ACC112 (cell line): ENCODE measurements at regions not wholly inside any gene's neighbourhood (a gene's known extent, or its start where the extent isn't known, plus 50 kb on each side); places are given as distances from the start of the nearest gene placed in this dataset.

Source experiments
- H2AFZ ChIP-seq: fragments of 200-600 bp; sonication (generic); one replicate; pipeline ENCODE4 v1.6.0; 2017; ENCODE audit warnings: antibody characterized with exemption, low read length; ENCODE audit not compliant: unreplicated experiment
- H3K27ac ChIP-seq: fragments of 200-600 bp; sonication (generic); 2 replicates; pipeline ENCODE4 v1.5.1; 2014; ENCODE audit warnings: low read depth, mild to moderate bottlenecking, antibody characterized with exemption, low read length, moderate library complexity
- H3K27me3 ChIP-seq: fragments of 200-600 bp; sonication (generic); 2 replicates; pipeline ENCODE4 v1.6.1; 2014; ENCODE audit warnings: mild to moderate bottlenecking, antibody characterized with exemption, low read length, moderate library complexity, mixed read lengths; ENCODE audit not compliant: insufficient read depth
- H3K36me3 ChIP-seq: fragments of 200-600 bp; sonication (generic); 2 replicates; pipeline ENCODE4 v1.6.1; 2016; ENCODE audit warnings: mild to moderate bottlenecking, antibody characterized with exemption, low read length, moderate library complexity, mixed read lengths; ENCODE audit not compliant: insufficient read depth
- H3K4me1 ChIP-seq: fragments of 200-600 bp; sonication (generic); one replicate; pipeline ENCODE4 v1.6.1; 2016; ENCODE audit warnings: low read length, mixed read lengths; ENCODE audit not compliant: insufficient read depth, unreplicated experiment, control insufficient read depth
- H3K4me3 ChIP-seq: fragments of 200-600 bp; sonication (generic); 2 replicates; pipeline ENCODE4 v1.5.1; 2014; ENCODE audit warnings: mild to moderate bottlenecking, low read depth, low read length
- H3K79me2 ChIP-seq: fragments of 200-600 bp; sonication (generic); one replicate; pipeline ENCODE4 v1.6.0; 2016; ENCODE audit warnings: low read length; ENCODE audit not compliant: control insufficient read depth, unreplicated experiment, insufficient read depth

DNA sequence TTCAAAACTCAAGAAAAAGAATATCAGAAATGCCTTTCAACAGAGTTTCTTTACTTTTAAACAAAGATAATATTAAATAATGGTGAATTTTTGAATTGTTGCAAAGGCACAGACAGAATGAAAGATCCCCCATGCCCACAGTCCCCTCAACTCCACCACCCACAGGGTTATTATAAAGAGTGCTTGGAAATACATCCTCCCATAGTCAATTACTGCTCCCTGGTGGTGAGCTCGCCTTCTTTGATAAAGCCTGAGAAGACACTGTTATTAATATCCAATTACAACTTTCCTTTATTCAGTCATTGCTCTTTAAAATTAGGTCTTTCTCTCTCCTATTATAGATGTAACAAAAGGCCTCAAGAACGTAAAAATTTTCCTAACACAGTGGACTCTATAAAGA, 490.2 kb upstream of the RORB start:
- Histone ChIP-seq H3K4me3 (no peak overlapping the region), H3K4me1 (no peaks in the 10 kb centered on the region), H3K79me2 (no peaks in the 10 kb centered on the region), H3K36me3 (no peaks in the 10 kb centered on the region), H3K27me3 (no peaks in the 10 kb centered on the region), H3K27ac (no peak overlapping the region), H2AFZ (no peak overlapping the region)

- no peaks in the 10 kb centered on the region for H3K36me3 ChIP-seq
- no peak overlapping the region for H2AFZ ChIP-seq
- H3K27ac ChIP-seq: no peak overlapping the region
- H3K79me2 ChIP-seq: no peaks in the 10 kb centered on the region
- H3K4me3 ChIP-seq: no peak overlapping the region
- H3K27me3 ChIP-seq: no peaks in the 10 kb centered on the region
- H3K4me1 ChIP-seq: no peaks in the 10 kb centered on the region
These were observed 489.3 kb upstream of the RORB start for GRCh38 chr9:74007833-74008232.

DNA sequence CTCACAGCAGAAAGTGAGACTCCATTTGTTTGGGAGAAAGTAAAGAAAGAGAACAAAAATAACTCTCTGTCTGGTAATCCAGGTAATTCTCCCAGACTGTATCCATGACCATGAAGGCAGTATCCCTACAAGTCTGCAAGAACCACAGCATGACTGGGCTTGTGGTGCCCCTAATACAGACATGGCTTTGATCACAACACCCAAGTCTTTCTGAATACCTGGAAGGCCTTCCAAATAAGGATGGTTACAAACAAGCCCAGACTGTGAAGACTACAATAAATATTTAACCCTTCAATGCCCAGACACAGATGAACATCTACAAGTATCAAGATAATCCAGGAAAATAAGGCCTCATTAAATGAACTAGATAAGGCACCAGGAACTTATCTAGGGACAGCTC, 481.1 kb upstream of the RORB start:
- H3K4me3 ChIP-seq: no peak overlapping the region
- H3K27ac ChIP-seq: no peak overlapping the region
- H3K27me3 ChIP-seq: no peaks in the 10 kb centered on the region
- no peak overlapping the region for H2AFZ ChIP-seq
- H3K36me3 ChIP-seq: no peaks in the 10 kb centered on the region
- H3K79me2 ChIP-seq: no peaks in the 10 kb centered on the region
- no peaks in the 10 kb centered on the region for H3K4me1 ChIP-seq

GRCh38 chr9:74025402-74025925, 471.7 kb upstream of the RORB start:
- peak overlapping the region; percentile 32 for H3K27ac ChIP-seq
- H3K36me3 ChIP-seq: no peaks in the 10 kb centered on the region
- H3K4me3 ChIP-seq: peak overlapping the region; percentile 23; the same call in 1 of the 2 replicates
- H3K79me2 ChIP-seq: no peaks in the 10 kb centered on the region
- H3K4me1 ChIP-seq: peaks cover 8% of the 10 kb centered on the region
- H3K27me3 ChIP-seq: no peaks in the 10 kb centered on the region
- peak overlapping the region; percentile 30 for H2AFZ ChIP-seq

DNA sequence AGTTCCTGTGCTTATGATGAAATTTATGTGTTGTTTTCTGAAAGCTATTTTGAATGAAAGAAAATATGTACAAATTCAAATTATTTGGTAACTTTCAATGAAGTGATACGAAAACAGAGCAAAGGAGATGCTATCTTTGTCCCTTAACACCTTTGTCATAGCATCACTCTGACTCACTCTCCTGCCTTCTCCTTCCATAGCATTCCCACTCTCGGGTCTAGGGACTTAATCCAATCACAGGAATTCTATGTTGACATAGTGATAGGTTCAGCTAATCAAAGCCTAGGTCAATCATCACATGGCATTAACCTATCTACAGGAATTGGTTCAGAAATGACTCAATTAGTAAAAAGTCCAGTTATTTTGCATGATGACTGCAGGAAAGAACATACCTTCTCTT, 464.7 kb upstream of the RORB start:
- Histone ChIP-seq H3K4me3 (no peak overlapping the region), H3K27ac (no peak overlapping the region), H3K36me3 (no peaks in the 10 kb centered on the region), H3K4me1 (no peaks in the 10 kb centered on the region), H2AFZ (no peak overlapping the region), H3K79me2 (no peaks in the 10 kb centered on the region), H3K27me3 (no peaks in the 10 kb centered on the region)

DNA sequence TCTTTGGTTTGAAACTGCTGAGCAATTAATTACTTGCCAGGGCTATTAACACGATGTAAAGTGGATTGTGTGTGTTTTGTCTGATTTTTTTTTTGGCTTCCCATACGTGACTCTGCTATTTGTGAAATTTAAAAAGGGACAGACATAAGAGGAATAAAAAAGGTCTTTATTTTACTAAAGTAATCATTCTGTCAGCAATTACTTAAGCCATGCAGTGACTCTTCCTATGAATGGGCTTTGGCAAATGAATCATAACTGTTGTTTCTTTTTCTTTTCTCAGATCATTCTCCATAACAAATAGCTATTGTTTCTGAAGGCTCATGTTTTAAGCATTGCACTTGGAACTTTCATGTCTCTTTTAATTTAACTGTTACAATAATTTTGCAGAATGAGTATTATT, 461.3 kb upstream of the RORB start:
- H3K4me1 ChIP-seq: no peaks in the 10 kb centered on the region
- H3K36me3 ChIP-seq: no peaks in the 10 kb centered on the region
- no peak overlapping the region for H3K27ac ChIP-seq
- H3K27me3 ChIP-seq: no peaks in the 10 kb centered on the region
- H3K79me2 ChIP-seq: no peaks in the 10 kb centered on the region
- no peak overlapping the region for H2AFZ ChIP-seq
- H3K4me3 ChIP-seq: no peak overlapping the region

DNA sequence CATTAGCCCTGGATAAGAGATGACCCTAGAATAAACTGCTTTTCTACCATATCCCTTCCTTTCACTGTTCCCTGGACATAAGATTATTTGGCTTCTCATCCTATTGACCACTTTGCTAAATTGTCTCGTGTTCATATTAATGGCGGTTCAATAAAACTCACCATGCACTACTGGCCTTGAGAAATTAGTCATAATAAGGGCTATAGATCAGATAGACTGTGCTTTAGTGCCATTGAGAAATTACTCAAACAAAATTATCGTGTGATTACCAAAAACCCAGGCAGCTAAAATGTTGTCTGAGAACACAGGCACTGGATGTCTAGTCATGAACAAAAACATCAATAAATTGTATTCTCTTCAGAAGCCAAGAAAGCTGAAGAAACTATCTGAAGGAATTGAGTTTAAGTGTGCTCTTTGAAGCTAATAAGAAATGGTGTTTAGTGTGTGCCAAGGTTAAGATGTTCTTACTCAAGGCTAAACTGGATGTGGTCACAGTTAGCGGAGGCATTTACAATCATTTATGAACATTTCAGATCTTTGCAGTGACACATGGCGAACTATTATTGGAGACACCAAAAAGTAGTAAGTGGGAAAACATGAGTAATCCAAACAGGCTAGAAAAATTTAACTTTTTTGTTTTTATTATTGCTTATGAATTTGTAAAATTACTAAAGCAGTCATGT, 460.4 kb upstream of the RORB start:
- no peak overlapping the region for H3K27ac ChIP-seq
- no peaks in the 10 kb centered on the region for H3K36me3 ChIP-seq
- H3K4me1 ChIP-seq: no peaks in the 10 kb centered on the region
- peak overlapping the region; percentile 44 for H2AFZ ChIP-seq
- no peaks in the 10 kb centered on the region for H3K79me2 ChIP-seq
- H3K4me3 ChIP-seq: no peak overlapping the region
- no peaks in the 10 kb centered on the region for H3K27me3 ChIP-seq

GRCh38 chr9:74037274-74037673, 459.9 kb upstream of the RORB start:
- H3K27ac ChIP-seq: no peak overlapping the region
- no peaks in the 10 kb centered on the region for H3K36me3 ChIP-seq
- no peak overlapping the region for H2AFZ ChIP-seq
- no peak overlapping the region for H3K4me3 ChIP-seq
- no peaks in the 10 kb centered on the region for H3K4me1 ChIP-seq
- H3K79me2 ChIP-seq: no peaks in the 10 kb centered on the region
- H3K27me3 ChIP-seq: no peaks in the 10 kb centered on the region

DNA sequence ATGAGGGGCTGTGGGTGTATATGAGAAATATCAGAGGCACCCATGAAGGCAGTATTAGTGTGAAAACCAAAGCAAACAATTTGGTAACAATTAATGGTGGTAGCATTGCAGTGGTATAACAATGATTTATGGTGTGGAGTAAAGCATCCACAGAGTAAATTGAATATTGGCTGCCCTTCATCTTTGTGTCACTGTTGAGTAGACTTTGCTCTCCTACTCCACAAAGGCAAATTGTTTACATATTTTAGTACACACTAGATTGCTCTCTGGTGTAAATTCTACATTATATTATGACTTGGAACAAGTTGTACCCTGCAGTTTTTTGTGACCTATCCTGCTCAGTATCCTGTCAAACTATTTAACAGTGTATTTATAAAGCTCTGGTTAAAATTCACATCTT, 455.5 kb upstream of the RORB start:
- H3K27me3 ChIP-seq: no peaks in the 10 kb centered on the region
- H3K4me3 ChIP-seq: no peak overlapping the region
- no peaks in the 10 kb centered on the region for H3K4me1 ChIP-seq
- H3K36me3 ChIP-seq: no peaks in the 10 kb centered on the region
- H2AFZ ChIP-seq: no peak overlapping the region
- H3K79me2 ChIP-seq: no peaks in the 10 kb centered on the region
- H3K27ac ChIP-seq: no peak overlapping the region

- Histone ChIP-seq H2AFZ (no peak overlapping the region), H3K27ac (no peak overlapping the region), H3K4me3 (no peak overlapping the region), H3K36me3 (no peaks in the 10 kb centered on the region), H3K4me1 (no peaks in the 10 kb centered on the region), H3K79me2 (no peaks in the 10 kb centered on the region), H3K27me3 (no peaks in the 10 kb centered on the region)
These were observed 452.3 kb upstream of the RORB start for GRCh38 chr9:74044844-74045243.

DNA sequence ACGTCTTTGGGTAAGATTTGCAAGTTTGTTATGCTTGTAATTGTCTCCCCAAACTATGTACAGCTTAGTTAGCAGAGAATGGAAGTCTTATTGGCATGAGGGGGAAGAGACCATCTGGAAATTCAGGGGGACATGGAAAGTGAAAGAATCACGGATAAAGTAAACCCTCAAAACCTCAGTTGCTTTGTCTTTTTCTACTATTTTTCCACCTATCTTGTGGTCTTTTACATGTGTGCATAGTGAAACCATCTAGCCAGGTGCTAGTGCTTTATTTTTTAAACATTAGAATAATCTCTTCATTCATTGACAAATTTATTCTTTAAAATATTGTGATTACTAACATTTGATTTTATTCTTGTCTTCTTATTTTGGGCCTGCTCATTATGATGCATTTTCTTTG, 441.1 kb upstream of the RORB start:
- no peak overlapping the region for H2AFZ ChIP-seq
- H3K36me3 ChIP-seq: no peaks in the 10 kb centered on the region
- no peak overlapping the region for H3K27ac ChIP-seq
- no peaks in the 10 kb centered on the region for H3K27me3 ChIP-seq
- no peak overlapping the region for H3K4me3 ChIP-seq
- H3K79me2 ChIP-seq: no peaks in the 10 kb centered on the region
- no peaks in the 10 kb centered on the region for H3K4me1 ChIP-seq
